ENCODE measurements at regions not wholly inside any gene's neighbourhood (a gene's known extent, or its start where the extent isn't known, plus 50 kb on each side); places are given as distances from the start of the nearest gene placed in this dataset.

- no peaks in the 10 kb centered on the region for H3K36me3 ChIP-seq (replicated peaks in 1 of 2; ENCODE audit: control insufficient read depth in 1 of 2, insufficient read depth in 2 of 2, low read length in 2 of 2)
- ChIA-PET CTCF (ENCODE audit: low intra/inter-chr PET ratio, low total read pairs) (interaction anchor here (1.1 to 1.6 kb wide), 3 partner anchors 658 to 1331 kb away, joined by 3 to 5 read pairs (median 3); no protein-coding TSS in a partner anchor), POLR2A (no interaction called here)
- peaks cover 16% of the 10 kb centered on the region for H3K9me3 ChIP-seq (ENCODE audit: low read length)
- no peak for ATAC-seq
- no peak for TF ChIP-seq ZNF512B (CRISPR knock-in tag; IDR thresholded peaks at IDR 0.05; ENCODE audit: borderline replicate concordance)
- TF ChIP-seq ZNF362 (CRISPR knock-in tag; IDR thresholded peaks at IDR 0.05; ENCODE audit: borderline replicate concordance): peak; percentile 48; the same call in 1 of the 2 replicates
- TF ChIP-seq HMGA1 (CRISPR knock-in tag; conservative IDR thresholded peaks at IDR 0.05): no peak
- peak; percentile 74 for TF ChIP-seq SMC3 (IDR thresholded peaks at IDR 0.05; ENCODE audit: low read length)
- no peak for TF ChIP-seq ZBTB37 (CRISPR knock-in tag; IDR thresholded peaks at IDR 0.05)
- peak; percentile 85 for TF ChIP-seq STAG1 (CRISPR knock-in tag; IDR thresholded peaks at IDR 0.05)
- peak; percentile 79 for TF ChIP-seq CTCF (CRISPR knock-in tag; IDR thresholded peaks at IDR 0.05)
- TF ChIP-seq RAD21 (CRISPR knock-in tag; IDR thresholded peaks at IDR 0.05): peak; percentile 51; the same call in 1 of the 2 replicates
- no peak for TF ChIP-seq ZNF737 (CRISPR knock-in tag; IDR thresholded peaks at IDR 0.05; ENCODE audit: borderline replicate concordance)
- no peak for TF ChIP-seq ZNF879 (CRISPR knock-in tag; IDR thresholded peaks at IDR 0.05)
- H3K79me2 ChIP-seq (ENCODE audit: insufficient read depth, low read length): no peaks in the 10 kb centered on the region
- H3K4me2 ChIP-seq (ENCODE audit: low read depth, low read length): no peak overlapping the region
- H3K4me1 ChIP-seq (ENCODE audit: insufficient read depth, low read length): peaks cover 17% of the 10 kb centered on the region
- H4K20me1 ChIP-seq (ENCODE audit: insufficient read depth, low read length): no peaks in the 10 kb centered on the region
- in situ Hi-C loops (cut with HindIII; ENCODE audit: extremely low pct_ligation_motif_present, low pct_unique_long_range_greater_than_20kb): loop anchor here (10.0 to 25.0 kb wide), 2 partner anchors 664 to 1332 kb away; no protein-coding TSS in a partner anchor
- 14% methylated on average over 7 of the region's 7 CpGs for WGBS (ENCODE audit: low lambda C conversion rate)
- no TSS peak for BruUV-seq (replicated peaks)
- H3K27me3 ChIP-seq (ENCODE audit: control insufficient read depth in 1 of 2, insufficient read depth in 2 of 2, low read length in 2 of 2): no peaks in the 10 kb centered on the region
- peak; percentile 86 for FAIRE-seq
- no peak overlapping the region for H3K9ac ChIP-seq (ENCODE audit: insufficient read depth, low read depth, low read length)
- DNase-seq (ENCODE audit: low spot score): peak; percentile 38
- no peak overlapping the region for H3K4me3 ChIP-seq (replicated peaks in 1 of 3; ENCODE audit: insufficient read depth in 1 of 3, low read depth in 2 of 3, low read length in 3 of 3)
- intact Hi-C loops (cut with micrococcal nuclease; ENCODE audit: unreplicated experiment): loop anchor here (2.0 kb wide), 1 partner anchor 1332 kb away; no protein-coding TSS in a partner anchor
- H2AFZ ChIP-seq (ENCODE audit: low read length): no peak overlapping the region
- no peak overlapping the region for H3K27ac ChIP-seq (ENCODE audit: extremely low read length, insufficient read depth, low read length)
Observed at GRCh38 chr17:14926526-14927122, 338.5 kb downstream of the PMP22 start.

Measured in HepG2 (cell line).